Right atrium auricular region (tissue), 2 donors: ENCODE measurements at regions not wholly inside any gene's neighbourhood (a gene's known extent, or its start where the extent isn't known, plus 50 kb on each side); places are given as distances from the start of the nearest gene placed in this dataset.
"Not testable (repeated sequence)": the region's sequence is repeated elsewhere in the genome, so short reads cannot be mapped to it uniquely, and the experiment has no call there.

Experiments
- DNase-seq: peaks from one replicate; pipeline ENCODE4 v3.0.0-alpha.2; 2019; ENCODE audit warnings: low spot score
- H3K27ac ChIP-seq, 2 donors: fragments of 200-600 bp; sonication (generic); 1 replicate in 1 of 2; 2 replicates in 1 of 2; pipeline ENCODE4 v1.5.1; 2016 to 2019
- H3K27me3 ChIP-seq, 2 donors: fragments of 200-600 bp; sonication (generic); one replicate each; pipeline versions ENCODE4 v1.5.1 to v1.6.0; 2017 to 2019
- H3K36me3 ChIP-seq: fragments of 200-600 bp; sonication (generic); one replicate; pipeline ENCODE4 v1.5.1; 2016
- H3K4me1 ChIP-seq, 2 donors: fragments of 200-600 bp; sonication (generic); one replicate each; pipeline versions ENCODE4 v1.5.1 to v1.6.0; 2017 to 2019
- H3K4me3 ChIP-seq, 2 donors: fragments of 200-600 bp; sonication (generic); 1 replicate in 1 of 2; 2 replicates in 1 of 2; pipeline ENCODE4 v1.5.1; 2017 to 2019; ENCODE audit warnings: mild to moderate bottlenecking in 1 of 2, moderate library complexity in 1 of 2
- H3K9me3 ChIP-seq, 2 donors: fragments of 200-600 bp; sonication (generic); one replicate each; pipeline ENCODE4 v1.5.1; 2019
- TF ChIP-seq, protein P1 (sequence below), 2 donors: fragments of 200-600 bp; sonication (generic); IDR thresholded peaks; one replicate each; pipeline ENCODE4 v1.5.1; 2019; ENCODE audit warnings: antibody characterized with exemption in 2 of 2

DNA sequence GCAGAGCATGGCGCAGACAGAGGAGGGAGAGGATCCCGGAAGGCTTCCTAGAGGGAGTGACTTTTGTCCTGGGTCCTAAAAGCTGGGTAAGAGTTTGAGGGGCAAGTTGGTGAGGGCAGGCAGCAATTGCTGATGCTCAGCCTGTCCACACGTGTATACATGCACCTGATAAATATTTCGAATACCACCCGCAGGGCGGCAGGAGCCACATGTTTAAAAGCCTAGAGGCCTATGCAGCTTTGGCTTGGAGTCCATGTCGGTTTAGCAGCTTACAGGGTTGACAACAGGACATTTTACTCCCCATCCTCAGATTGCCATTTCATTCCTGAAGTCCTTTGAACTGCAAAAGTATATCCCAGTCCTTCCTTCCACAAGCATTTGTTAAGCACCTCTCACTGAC, 99.1 kb downstream of the KATNIP start:
- H3K4me3 ChIP-seq: no peak overlapping the region
- H3K36me3 ChIP-seq: peaks cover 7% of the 10 kb centered on the region
- no peak for DNase-seq
- peaks cover 0 to 16% of the 10 kb centered on the region in 2 donors for H3K4me1 ChIP-seq
- no peak overlapping the region for H3K27ac ChIP-seq
- no peaks in the 10 kb centered on the region for H3K27me3 ChIP-seq
- H3K9me3 ChIP-seq: no peaks in the 10 kb centered on the region
- TF ChIP-seq, protein P1, sequence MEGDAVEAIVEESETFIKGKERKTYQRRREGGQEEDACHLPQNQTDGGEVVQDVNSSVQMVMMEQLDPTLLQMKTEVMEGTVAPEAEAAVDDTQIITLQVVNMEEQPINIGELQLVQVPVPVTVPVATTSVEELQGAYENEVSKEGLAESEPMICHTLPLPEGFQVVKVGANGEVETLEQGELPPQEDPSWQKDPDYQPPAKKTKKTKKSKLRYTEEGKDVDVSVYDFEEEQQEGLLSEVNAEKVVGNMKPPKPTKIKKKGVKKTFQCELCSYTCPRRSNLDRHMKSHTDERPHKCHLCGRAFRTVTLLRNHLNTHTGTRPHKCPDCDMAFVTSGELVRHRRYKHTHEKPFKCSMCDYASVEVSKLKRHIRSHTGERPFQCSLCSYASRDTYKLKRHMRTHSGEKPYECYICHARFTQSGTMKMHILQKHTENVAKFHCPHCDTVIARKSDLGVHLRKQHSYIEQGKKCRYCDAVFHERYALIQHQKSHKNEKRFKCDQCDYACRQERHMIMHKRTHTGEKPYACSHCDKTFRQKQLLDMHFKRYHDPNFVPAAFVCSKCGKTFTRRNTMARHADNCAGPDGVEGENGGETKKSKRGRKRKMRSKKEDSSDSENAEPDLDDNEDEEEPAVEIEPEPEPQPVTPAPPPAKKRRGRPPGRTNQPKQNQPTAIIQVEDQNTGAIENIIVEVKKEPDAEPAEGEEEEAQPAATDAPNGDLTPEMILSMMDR (IDR thresholded peaks at IDR 0.05): no peak

DNA sequence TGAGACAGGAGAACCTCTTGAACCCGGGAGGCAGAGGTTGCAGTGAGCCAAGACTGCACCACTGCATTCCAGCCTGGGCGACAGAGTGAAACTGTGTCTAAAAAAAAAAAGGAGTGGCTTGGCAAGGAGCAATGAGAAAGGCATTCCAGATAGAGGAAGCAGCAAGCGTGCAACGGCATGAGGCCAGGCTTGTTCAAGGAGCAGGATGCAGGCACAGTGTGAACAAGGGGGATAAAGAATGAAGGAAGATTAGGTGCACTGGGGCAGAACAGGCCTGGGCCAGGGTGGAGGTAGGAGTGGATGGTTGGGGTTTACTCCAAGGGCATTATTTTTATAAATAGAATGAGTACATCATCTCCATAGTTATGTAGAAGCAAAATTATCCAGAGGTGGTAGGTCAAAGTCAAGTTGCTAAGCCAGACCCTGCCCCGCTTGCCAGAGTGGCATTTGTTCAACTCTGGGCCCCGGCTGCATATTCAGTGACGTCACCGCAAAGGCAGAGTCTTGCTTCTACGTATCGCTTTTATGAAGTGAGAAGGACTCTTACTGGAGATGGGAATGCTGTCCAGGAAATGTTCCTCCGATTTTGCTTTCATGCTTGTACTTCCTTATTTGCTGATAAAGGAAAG, 100.2 kb downstream of the KATNIP start:
- DNase-seq: no peak
- no peak overlapping the region for H3K27ac ChIP-seq
- no peaks in the 10 kb centered on the region for H3K27me3 ChIP-seq
- peaks cover 7% of the 10 kb centered on the region for H3K36me3 ChIP-seq
- H3K4me1 ChIP-seq: peaks cover 0 to 16% of the 10 kb centered on the region in 2 donors
- no peak overlapping the region for H3K4me3 ChIP-seq
- TF ChIP-seq, protein P1 (IDR thresholded peaks at IDR 0.05): no peak
- no peaks in the 10 kb centered on the region for H3K9me3 ChIP-seq

DNA sequence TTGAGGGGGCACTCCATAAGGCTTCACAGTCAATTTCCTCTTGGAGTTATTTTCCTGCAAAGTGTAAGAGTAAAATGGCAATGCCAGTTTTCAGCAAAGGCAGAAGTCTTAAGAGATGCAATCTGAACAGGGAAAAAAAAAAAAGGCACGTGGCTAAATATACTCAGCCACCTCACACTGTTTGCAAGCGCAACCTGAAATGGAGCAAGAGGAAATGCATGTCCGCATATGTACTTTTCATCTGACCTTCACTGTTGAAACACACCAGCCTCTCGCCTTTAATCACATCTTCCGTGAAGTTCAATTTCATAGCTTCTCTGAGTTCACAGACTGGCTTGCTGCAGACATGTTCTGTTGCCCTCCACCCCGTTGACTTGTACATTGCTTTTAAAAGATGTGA, 101.4 kb downstream of the KATNIP start:
- Histone ChIP-seq H3K27ac (no peak overlapping the region), H3K4me1 (peaks cover 0 to 16% of the 10 kb centered on the region in 2 donors), H3K27me3 (no peaks in the 10 kb centered on the region), H3K9me3 (no peaks in the 10 kb centered on the region), H3K36me3 (peaks cover 12% of the 10 kb centered on the region), H3K4me3 (no peak overlapping the region)
- TF ChIP-seq, protein P1 (IDR thresholded peaks at IDR 0.05): no peak
- no peak for DNase-seq

DNA sequence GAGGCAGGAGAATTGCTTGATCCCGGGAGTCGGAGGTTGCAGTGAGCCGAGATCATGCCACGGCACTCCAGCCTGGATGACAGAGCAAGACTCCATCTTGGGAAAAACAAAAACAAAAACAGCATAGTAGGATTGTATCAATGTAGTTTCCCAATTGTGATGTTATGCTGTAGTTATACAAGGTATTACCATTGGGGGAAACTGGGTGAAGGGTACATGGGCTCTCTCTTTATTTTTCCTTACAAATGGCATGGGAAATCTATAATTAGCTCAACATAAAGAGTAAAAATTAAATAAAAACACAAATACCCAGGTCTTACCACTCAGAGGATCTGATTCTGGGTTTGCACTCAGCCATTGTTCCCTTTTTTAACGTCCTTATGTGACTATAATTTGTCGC, 107.9 kb downstream of the KATNIP start:
- no peaks in the 10 kb centered on the region for H3K27me3 ChIP-seq
- peaks cover 5% of the 10 kb centered on the region for H3K36me3 ChIP-seq
- no peak overlapping the region for H3K4me3 ChIP-seq
- H3K27ac ChIP-seq: no peak overlapping the region
- DNase-seq: no peak
- no peaks in the 10 kb centered on the region for H3K9me3 ChIP-seq
- TF ChIP-seq, protein P1 (IDR thresholded peaks at IDR 0.05): no peak
- H3K4me1 ChIP-seq: no peaks in the 10 kb centered on the region

DNA sequence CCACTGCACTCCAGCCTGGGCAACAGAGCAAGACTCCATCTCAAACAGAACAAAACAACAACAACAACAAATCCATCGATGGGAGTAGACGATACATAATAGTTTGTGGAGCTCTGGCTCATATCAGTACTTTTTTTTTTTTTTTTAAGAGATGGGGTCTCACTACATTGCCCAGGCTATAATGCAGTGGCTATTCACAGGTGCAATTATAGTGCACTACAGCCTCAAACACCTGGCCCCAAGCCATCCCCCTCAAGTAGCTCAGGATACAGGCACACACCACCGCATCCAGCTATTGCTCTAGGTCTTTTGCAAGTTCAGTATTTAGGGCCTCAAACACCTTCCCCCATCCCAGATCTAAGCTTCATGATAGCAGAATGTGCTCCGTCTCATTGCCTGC, 110.6 kb downstream of the KATNIP start:
- TF ChIP-seq, protein P1 (IDR thresholded peaks at IDR 0.05): no peak
- H3K9me3 ChIP-seq: no peaks in the 10 kb centered on the region
- DNase-seq: no peak
- H3K4me3 ChIP-seq: no peak overlapping the region
- peaks cover 1% of the 10 kb centered on the region for H3K36me3 ChIP-seq
- no peak overlapping the region for H3K27ac ChIP-seq
- no peaks in the 10 kb centered on the region for H3K27me3 ChIP-seq
- H3K4me1 ChIP-seq: no peaks in the 10 kb centered on the region

DNA sequence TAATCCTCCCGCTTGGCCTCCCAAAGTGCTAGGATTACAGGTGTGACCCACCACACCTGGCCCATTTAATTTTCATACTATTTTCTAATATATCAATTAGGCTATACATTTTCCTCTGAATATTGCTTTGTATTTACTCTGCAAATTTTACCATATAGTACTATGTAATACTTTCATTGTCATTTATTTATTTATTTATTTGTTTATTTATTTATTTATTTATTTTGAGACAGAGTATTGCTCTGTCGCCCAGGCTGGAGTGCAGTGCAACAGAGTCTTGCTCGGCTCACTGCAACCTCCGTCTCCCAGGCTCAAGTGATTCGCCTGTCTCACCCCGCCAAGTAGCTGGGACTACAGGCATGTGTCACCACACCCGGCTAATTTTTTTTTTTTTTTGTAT, 113.3 kb downstream of the KATNIP start:
- not testable (repeated sequence) for H3K27ac ChIP-seq, H3K27me3 ChIP-seq, H3K4me3 ChIP-seq, DNase-seq, H3K36me3 ChIP-seq, H3K4me1 ChIP-seq, H3K9me3 ChIP-seq
